SK-N-MC (cell line): ENCODE measurements at regions not wholly inside any gene's neighbourhood (a gene's known extent, or its start where the extent isn't known, plus 50 kb on each side); places are given as distances from the start of the nearest gene placed in this dataset.

Experiments used
- EZH2 ChIP-seq: fragments of 200-600 bp; sonication (generic); IDR thresholded peaks from one replicate; pipeline ENCODE4 v1.6.1; 2017; ENCODE audit warnings: antibody characterized with exemption
- FOXP2 ChIP-seq: optimal IDR thresholded peaks from 2 replicates; pipeline ENCODE3; 2011; ENCODE audit warnings: mild to moderate bottlenecking, moderate library complexity; ENCODE audit not compliant: insufficient read depth; ENCODE audit errors: extremely low read length, control extremely low read depth

DNA sequence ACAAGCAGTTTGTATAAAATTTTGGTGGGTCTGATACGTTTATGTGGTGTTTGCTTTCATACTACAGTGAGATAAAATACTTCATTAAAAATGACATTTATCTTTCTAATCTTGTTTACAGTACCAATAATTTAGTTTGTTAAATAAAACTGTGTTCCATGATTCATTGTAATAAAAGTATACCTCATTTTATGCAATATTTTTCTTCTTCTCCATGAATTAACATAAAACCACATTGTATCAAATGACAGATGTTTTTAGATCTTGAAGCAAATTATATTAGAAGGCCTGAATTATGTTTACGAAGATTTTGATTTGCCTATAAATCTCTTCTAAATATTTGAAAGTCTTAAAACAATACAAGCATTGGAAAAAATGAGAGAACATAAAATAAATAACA lies 1443.0 kb upstream of the CDH6 start:
- TF ChIP-seq FOXP2 (no peak), EZH2 (no peak)
